Endothelial cell of umbilical vein (primary cell): ENCODE measurements at regions not wholly inside any gene's neighbourhood (a gene's known extent, or its start where the extent isn't known, plus 50 kb on each side); places are given as distances from the start of the nearest gene placed in this dataset.

Experiments
- BruUV-seq: library from RNA; stranded (reverse); fragments of 400-500 nt; replicated peaks from 2 replicates; lab custom pipeline; 2021; lab: Mats Ljungman, UMichigan
- CTCF ChIA-PET: fragments of 300-600, 350-600 bp; sonication (Branson Sonifier 250); formaldehyde crosslinking; loops from one replicate; lab custom pipeline; 2021; ENCODE audit warnings: antibody characterized with exemption, inconsistent platforms; lab: Charles Lee
- POLR2A ChIA-PET: fragments of 300-600, 350-600 bp; sonication (Branson Sonifier 250); formaldehyde crosslinking; loops from one replicate; lab custom pipeline; 2021; ENCODE audit warnings: antibody characterized with exemption, inconsistent platforms; lab: Charles Lee
- DNase-seq: peaks from one replicate; pipeline ENCODE4 v3.0.0-alpha.2; 2011; ENCODE audit warnings: low read depth, low spot score
- FAIRE-seq: peaks from 2 replicates; lab custom pipeline; 2011; peaks lifted over from hg19 to GRCh38; lab: Jason Lieb, UNC
- H2AFZ ChIP-seq: 2 replicates; pipeline ENCODE4 v1.6.0; 2012; ENCODE audit warnings: low read depth, low read length, control low read depth, inconsistent platforms
- H3K27ac ChIP-seq: 2 replicates; pipeline ENCODE4 v1.5.1; 2011; ENCODE audit warnings: low read depth, mild to moderate bottlenecking, control low read depth, low read length, moderate library complexity; ENCODE audit not compliant: insufficient read depth
- H3K27me3 ChIP-seq, 2 experiments: 2 replicates each; pipeline versions ENCODE4 v1.6.0 to v1.6.1; 2011; ENCODE audit warnings: low read length in 2 of 2, mixed read lengths in 1 of 2; ENCODE audit not compliant: control insufficient read depth in 2 of 2, insufficient read depth in 2 of 2
- H3K36me3 ChIP-seq, 2 experiments: 2 replicates in 1 of 2; 3 replicates in 1 of 2; pipeline ENCODE4 v1.5.1; 2011; ENCODE audit warnings: low read length in 2 of 2, mild to moderate bottlenecking in 1 of 2, moderate library complexity in 1 of 2; ENCODE audit not compliant: control insufficient read depth in 2 of 2, insufficient read depth in 2 of 2; ENCODE audit errors: extremely low read depth in 1 of 2
- H3K4me1 ChIP-seq: 3 replicates; pipeline ENCODE4 v1.5.1; 2011; ENCODE audit warnings: mild to moderate bottlenecking, low read length; ENCODE audit not compliant: control insufficient read depth, insufficient read depth; ENCODE audit errors: extremely low read depth
- H3K4me2 ChIP-seq: 2 replicates; pipeline ENCODE4 v1.6.1; 2011; ENCODE audit warnings: low read length, control low read depth, mixed read lengths; ENCODE audit not compliant: insufficient read depth
- H3K4me3 ChIP-seq, 3 experiments: fragments of 200-600 bp in 1 of 3; sonication (generic), shearing (Covaris generic) in 1 of 3; replicated peaks in 1 of 3; 2 replicates each; pipeline ENCODE4 v1.5.1; 2011 to 2016; ENCODE audit warnings: control low read depth in 3 of 3, low read length in 3 of 3, mild to moderate bottlenecking in 2 of 3, inconsistent platforms in 1 of 3, low read depth in 1 of 3, moderate library complexity in 1 of 3; ENCODE audit not compliant: insufficient read depth in 1 of 3
- H3K79me2 ChIP-seq: 2 replicates; pipeline ENCODE4 v1.6.0; 2012; ENCODE audit warnings: low read length, inconsistent platforms; ENCODE audit not compliant: control insufficient read depth, insufficient read depth
- H3K9ac ChIP-seq: replicated peaks from 2 replicates; pipeline ENCODE3; 2011; ENCODE audit warnings: low read length, control low read depth; ENCODE audit not compliant: insufficient read depth; ENCODE audit errors: extremely low read depth
- H3K9me1 ChIP-seq: replicated peaks from 3 replicates; pipeline ENCODE4 v1.6.0; 2011; ENCODE audit warnings: mild to moderate bottlenecking, low read length; ENCODE audit not compliant: control insufficient read depth, insufficient read depth; ENCODE audit errors: extremely low read depth
- H3K9me3 ChIP-seq: replicated peaks from 2 replicates; pipeline ENCODE4 v1.5.1; 2012; ENCODE audit warnings: low read length, inconsistent platforms; ENCODE audit not compliant: control insufficient read depth, insufficient read depth
- H4K20me1 ChIP-seq: replicated peaks from 2 replicates; pipeline ENCODE3; 2011; ENCODE audit warnings: mild to moderate bottlenecking, low read length; ENCODE audit not compliant: control insufficient read depth, insufficient read depth; ENCODE audit errors: extremely low read depth
- FOS ChIP-seq: IDR thresholded peaks from 2 replicates; pipeline ENCODE4 v1.6.1; 2011; ENCODE audit warnings: mild to moderate bottlenecking, low read length, moderate library complexity, borderline replicate concordance; ENCODE audit not compliant: insufficient read depth
- GATA2 ChIP-seq: IDR thresholded peaks from 2 replicates; pipeline ENCODE4 v1.7.0; 2011; ENCODE audit warnings: low read depth, mild to moderate bottlenecking, moderate library complexity, mixed read lengths, low read length; ENCODE audit not compliant: insufficient read length, insufficient read depth
- JUN ChIP-seq: IDR thresholded peaks from 2 replicates; pipeline ENCODE4 v1.6.1; 2011; ENCODE audit warnings: borderline replicate concordance, low read depth; ENCODE audit not compliant: insufficient read length, insufficient read depth
- POLR2AphosphoS5 ChIP-seq: IDR thresholded peaks from 2 replicates; pipeline ENCODE4 v1.6.1; 2012; ENCODE audit warnings: low read depth, mild to moderate bottlenecking, control low read depth, low read length, moderate library complexity; ENCODE audit not compliant: insufficient read depth
- dilution Hi-C: fragments of 300-500 bp; cut with MboI; formaldehyde crosslinking; loops from one replicate; pipeline ENCODE4 v1.15.0; 2019; ENCODE audit warnings: low sequenced_read_pairs; ENCODE audit not compliant: extremely low pct_ligation_motif_present
- intact Hi-C: fragments of 100-400 bp; cut with micrococcal nuclease; formaldehyde crosslinking; loops from one replicate; pipeline ENCODE4 v1.10.0; 2022
- TF ChIP-seq, protein P1 (sequence below), 2 donors: IDR thresholded peaks; 1 replicate in 1 of 2; 2 replicates in 1 of 2; pipeline ENCODE4 v1.5.1; 2011; ENCODE audit warnings: low read length in 2 of 2, mild to moderate bottlenecking in 2 of 2, moderate library complexity in 2 of 2, control low read depth in 1 of 2, inconsistent platforms in 1 of 2, low read depth in 1 of 2; ENCODE audit not compliant: insufficient read depth in 1 of 2; ENCODE audit errors: extremely low read depth in 1 of 2
- TF ChIP-seq, protein P2 (sequence below): IDR thresholded peaks from 2 replicates; pipeline ENCODE4 v1.6.1; 2011; ENCODE audit not compliant: insufficient read depth, insufficient read length

DNA sequence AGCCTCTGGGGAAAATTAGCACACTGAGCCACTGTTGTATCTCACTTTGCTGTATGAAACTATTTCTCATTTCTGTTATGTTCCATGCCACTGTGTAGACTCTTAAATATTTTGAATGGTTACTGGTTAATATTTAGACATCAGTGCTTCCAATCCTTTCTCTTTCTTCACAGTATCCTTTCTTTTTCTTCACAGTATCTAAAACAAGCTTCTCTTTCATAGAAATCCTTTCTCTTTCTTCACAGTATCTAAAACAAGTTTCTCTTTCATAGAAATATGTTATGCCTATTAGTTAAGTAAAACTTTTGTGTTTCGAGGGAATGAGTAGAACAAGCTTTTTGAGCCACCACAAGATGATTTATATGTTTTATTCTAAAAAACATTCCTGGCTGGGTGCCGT lies 326.8 kb upstream of the KLF12 start:
- Histone ChIP-seq H3K9me1 (no peaks in the 10 kb centered on the region), H2AFZ (no peak overlapping the region), H3K9me3 (no peaks in the 10 kb centered on the region), H3K36me3 (no peaks in the 10 kb centered on the region), H3K79me2 (no peaks in the 10 kb centered on the region), H3K4me2 (no peak overlapping the region), H3K9ac (no peak overlapping the region), H3K27ac (no peak overlapping the region), H3K4me1 (no peaks in the 10 kb centered on the region), H4K20me1 (no peaks in the 10 kb centered on the region), H3K4me3 (no peak overlapping the region), H3K27me3 (no peaks in the 10 kb centered on the region)
- no TSS peak for BruUV-seq
- FAIRE-seq (no peak), DNase-seq (no peak)
- dilution Hi-C loops = no loop called here
- intact Hi-C loops = no loop called here
- POLR2A ChIA-PET = no interaction called here
- CTCF ChIA-PET = interaction anchor here (0.8 kb wide), 1 partner anchor 26 kb away, joined by 3 read pairs; no protein-coding TSS in a partner anchor
- no peak for TF ChIP-seq FOS
- TF ChIP-seq, protein P1, sequence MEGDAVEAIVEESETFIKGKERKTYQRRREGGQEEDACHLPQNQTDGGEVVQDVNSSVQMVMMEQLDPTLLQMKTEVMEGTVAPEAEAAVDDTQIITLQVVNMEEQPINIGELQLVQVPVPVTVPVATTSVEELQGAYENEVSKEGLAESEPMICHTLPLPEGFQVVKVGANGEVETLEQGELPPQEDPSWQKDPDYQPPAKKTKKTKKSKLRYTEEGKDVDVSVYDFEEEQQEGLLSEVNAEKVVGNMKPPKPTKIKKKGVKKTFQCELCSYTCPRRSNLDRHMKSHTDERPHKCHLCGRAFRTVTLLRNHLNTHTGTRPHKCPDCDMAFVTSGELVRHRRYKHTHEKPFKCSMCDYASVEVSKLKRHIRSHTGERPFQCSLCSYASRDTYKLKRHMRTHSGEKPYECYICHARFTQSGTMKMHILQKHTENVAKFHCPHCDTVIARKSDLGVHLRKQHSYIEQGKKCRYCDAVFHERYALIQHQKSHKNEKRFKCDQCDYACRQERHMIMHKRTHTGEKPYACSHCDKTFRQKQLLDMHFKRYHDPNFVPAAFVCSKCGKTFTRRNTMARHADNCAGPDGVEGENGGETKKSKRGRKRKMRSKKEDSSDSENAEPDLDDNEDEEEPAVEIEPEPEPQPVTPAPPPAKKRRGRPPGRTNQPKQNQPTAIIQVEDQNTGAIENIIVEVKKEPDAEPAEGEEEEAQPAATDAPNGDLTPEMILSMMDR (IDR thresholded peaks at IDR 0.05; ENCODE audit: extremely low read depth in 1 of 2, insufficient read depth in 1 of 2, low read depth in 1 of 2, low read length in 2 of 2) = no peak
- no peak for TF ChIP-seq POLR2AphosphoS5
- TF ChIP-seq, protein P2, sequence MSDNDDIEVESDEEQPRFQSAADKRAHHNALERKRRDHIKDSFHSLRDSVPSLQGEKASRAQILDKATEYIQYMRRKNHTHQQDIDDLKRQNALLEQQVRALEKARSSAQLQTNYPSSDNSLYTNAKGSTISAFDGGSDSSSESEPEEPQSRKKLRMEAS = no peak
- TF ChIP-seq GATA2 = no peak
- TF ChIP-seq JUN = no peak
